ENCODE measurements at regions not wholly inside any gene's neighbourhood (a gene's known extent, or its start where the extent isn't known, plus 50 kb on each side); places are given as distances from the start of the nearest gene placed in this dataset.

GRCh38 chr6:103723438-103724322 lies 1136.0 kb downstream of the HACE1 start:
- Histone ChIP-seq H3K27me3 (ENCODE audit: control insufficient read depth in 1 of 2, insufficient read depth in 1 of 2, low read length in 2 of 2) (no peaks in the 10 kb centered on the region), H2AFZ (ENCODE audit: low read depth, low read length) (no peak overlapping the region), H3K9ac (ENCODE audit: low read length) (no peak overlapping the region), H3K27ac (ENCODE audit: low read length, poor library complexity, severe bottlenecking) (no peak overlapping the region), H3K79me1 (replicated peaks; ENCODE audit: low read length, poor library complexity, severe bottlenecking) (no peaks in the 10 kb centered on the region), H2BK120ac (ENCODE audit: low read depth, low read length) (no peak overlapping the region), H2BK5ac (ENCODE audit: low read depth, low read length, poor library complexity, severe bottlenecking) (no peak overlapping the region), H3K14ac (ENCODE audit: low read length in 2 of 2) (no peak overlapping the region), H2BK15ac (ENCODE audit: low read depth, poor library complexity, severe bottlenecking) (no peak overlapping the region), H3K9me3 (ENCODE audit: control insufficient read depth, low read length) (no peaks in the 10 kb centered on the region), H3K23ac (ENCODE audit: low read length in 2 of 2) (no peak overlapping the region), H3K4me2 (ENCODE audit: low read length, poor library complexity, severe bottlenecking) (no peak overlapping the region), H3K36me3 (ENCODE audit: control insufficient read depth in 1 of 2, insufficient read depth in 2 of 2, low read depth in 1 of 2, low read length in 2 of 2) (no peaks in the 10 kb centered on the region), H4K8ac (ENCODE audit: low read length) (no peak overlapping the region), H3K4ac (ENCODE audit: low read depth in 1 of 2, low read length in 2 of 2) (no peak overlapping the region), H3K18ac (ENCODE audit: low read depth in 1 of 2, low read length in 2 of 2) (no peak overlapping the region), H3K4me1 (ENCODE audit: control insufficient read depth, insufficient read depth, low read depth, low read length) (no peaks in the 10 kb centered on the region), H3K4me3 (ENCODE audit: insufficient read depth in 1 of 2, low read depth in 1 of 2, low read length in 2 of 2) (no peak overlapping the region), H4K91ac (ENCODE audit: low read length) (no peak overlapping the region), H2AK5ac (ENCODE audit: low read length, severe bottlenecking) (no peak overlapping the region), H2BK12ac (ENCODE audit: low read length in 2 of 2) (no peak overlapping the region)
- DNase-seq, result no peak

GRCh38 chr6:103722683-103723082 lies 1137.0 kb downstream of the HACE1 start:
- Histone ChIP-seq H2BK15ac (ENCODE audit: low read depth, poor library complexity, severe bottlenecking) (no peak overlapping the region), H3K18ac (ENCODE audit: low read depth in 1 of 2, low read length in 2 of 2) (no peak overlapping the region), H3K4me3 (ENCODE audit: insufficient read depth in 1 of 2, low read depth in 1 of 2, low read length in 2 of 2) (no peak overlapping the region), H2AFZ (ENCODE audit: low read depth, low read length) (no peak overlapping the region), H3K27ac (ENCODE audit: low read length, poor library complexity, severe bottlenecking) (no peak overlapping the region), H3K4me1 (ENCODE audit: control insufficient read depth, insufficient read depth, low read depth, low read length) (no peaks in the 10 kb centered on the region), H3K36me3 (ENCODE audit: control insufficient read depth in 1 of 2, insufficient read depth in 2 of 2, low read depth in 1 of 2, low read length in 2 of 2) (no peaks in the 10 kb centered on the region), H3K9ac (ENCODE audit: low read length) (no peak overlapping the region), H4K8ac (ENCODE audit: low read length) (no peak overlapping the region), H3K14ac (ENCODE audit: low read length in 2 of 2) (no peak overlapping the region), H3K23ac (ENCODE audit: low read length in 2 of 2) (no peak overlapping the region), H2BK120ac (ENCODE audit: low read depth, low read length) (no peak overlapping the region), H2BK5ac (ENCODE audit: low read depth, low read length, poor library complexity, severe bottlenecking) (no peak overlapping the region), H3K4ac (ENCODE audit: low read depth in 1 of 2, low read length in 2 of 2) (no peak overlapping the region), H2BK12ac (ENCODE audit: low read length in 2 of 2) (no peak overlapping the region), H2AK5ac (ENCODE audit: low read length, severe bottlenecking) (no peak overlapping the region), H4K91ac (ENCODE audit: low read length) (no peak overlapping the region), H3K9me3 (ENCODE audit: control insufficient read depth, low read length) (no peaks in the 10 kb centered on the region), H3K79me1 (replicated peaks; ENCODE audit: low read length, poor library complexity, severe bottlenecking) (no peaks in the 10 kb centered on the region), H3K4me2 (ENCODE audit: low read length, poor library complexity, severe bottlenecking) (no peak overlapping the region), H3K27me3 (ENCODE audit: control insufficient read depth in 1 of 2, insufficient read depth in 1 of 2, low read length in 2 of 2) (no peaks in the 10 kb centered on the region)
- DNase-seq, result peak; percentile 29
- 29% methylated on average over 1 of the region's 1 CpG for WGBS

- Histone ChIP-seq H4K8ac (ENCODE audit: low read length) (no peak overlapping the region), H3K14ac (ENCODE audit: low read length in 2 of 2) (no peak overlapping the region), H2AK5ac (ENCODE audit: low read length, severe bottlenecking) (no peak overlapping the region), H3K4ac (ENCODE audit: low read depth in 1 of 2, low read length in 2 of 2) (no peak overlapping the region), H3K36me3 (ENCODE audit: control insufficient read depth in 1 of 2, insufficient read depth in 2 of 2, low read depth in 1 of 2, low read length in 2 of 2) (no peaks in the 10 kb centered on the region), H2BK120ac (ENCODE audit: low read depth, low read length) (no peak overlapping the region), H3K4me3 (ENCODE audit: insufficient read depth in 1 of 2, low read depth in 1 of 2, low read length in 2 of 2) (no peak overlapping the region), H3K9me3 (ENCODE audit: control insufficient read depth, low read length) (no peaks in the 10 kb centered on the region), H3K27me3 (ENCODE audit: control insufficient read depth in 1 of 2, insufficient read depth in 1 of 2, low read length in 2 of 2) (no peaks in the 10 kb centered on the region), H4K91ac (ENCODE audit: low read length) (no peak overlapping the region), H2BK5ac (ENCODE audit: low read depth, low read length, poor library complexity, severe bottlenecking) (no peak overlapping the region), H3K18ac (ENCODE audit: low read depth in 1 of 2, low read length in 2 of 2) (no peak overlapping the region), H2AFZ (ENCODE audit: low read depth, low read length) (no peak overlapping the region), H3K27ac (ENCODE audit: low read length, poor library complexity, severe bottlenecking) (no peak overlapping the region), H3K23ac (ENCODE audit: low read length in 2 of 2) (no peak overlapping the region), H2BK15ac (ENCODE audit: low read depth, poor library complexity, severe bottlenecking) (no peak overlapping the region), H3K79me1 (replicated peaks; ENCODE audit: low read length, poor library complexity, severe bottlenecking) (no peaks in the 10 kb centered on the region), H3K9ac (ENCODE audit: low read length) (no peak overlapping the region), H2BK12ac (ENCODE audit: low read length in 2 of 2) (no peak overlapping the region), H3K4me2 (ENCODE audit: low read length, poor library complexity, severe bottlenecking) (no peak overlapping the region), H3K4me1 (ENCODE audit: control insufficient read depth, insufficient read depth, low read depth, low read length) (no peaks in the 10 kb centered on the region)
- no peak for DNase-seq
- WGBS, result no CpG with 5 or more reads among the region's 2 CpGs
Measured at GRCh38 chr6:103721923-103722322, 1137.8 kb downstream of the HACE1 start.

DNA sequence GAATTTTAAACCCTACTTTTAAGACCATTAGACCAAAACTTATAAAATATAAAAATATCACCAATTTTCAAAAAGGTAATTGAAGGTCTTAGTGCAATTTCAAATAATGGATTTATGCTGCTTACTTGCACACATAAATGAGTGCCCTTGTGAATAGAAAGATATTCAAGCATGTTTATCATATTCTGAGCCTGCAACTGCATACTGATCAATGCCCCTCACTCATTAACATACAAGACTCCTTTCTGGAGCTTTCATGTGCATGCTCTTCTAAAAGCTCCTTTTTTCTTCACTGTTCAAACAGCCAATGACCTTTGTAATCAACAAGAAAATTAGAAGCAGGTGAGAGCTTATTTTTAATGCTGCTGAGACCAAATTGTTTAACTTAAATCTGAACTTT lies 1139.3 kb downstream of the HACE1 start:
- no peak overlapping the region for H2AFZ ChIP-seq (ENCODE audit: low read depth, low read length)
- no peaks in the 10 kb centered on the region for H3K79me1 ChIP-seq (replicated peaks; ENCODE audit: low read length, poor library complexity, severe bottlenecking)
- no peak overlapping the region for H3K4me2 ChIP-seq (ENCODE audit: low read length, poor library complexity, severe bottlenecking)
- no peak overlapping the region for H3K9ac ChIP-seq (ENCODE audit: low read length)
- H3K4ac ChIP-seq (ENCODE audit: low read depth in 1 of 2, low read length in 2 of 2), result no peak overlapping the region
- H2BK12ac ChIP-seq (ENCODE audit: low read length in 2 of 2), result no peak overlapping the region
- no peaks in the 10 kb centered on the region for H3K4me1 ChIP-seq (ENCODE audit: control insufficient read depth, insufficient read depth, low read depth, low read length)
- H3K27ac ChIP-seq (ENCODE audit: low read length, poor library complexity, severe bottlenecking), result no peak overlapping the region
- no peak overlapping the region for H3K23ac ChIP-seq (ENCODE audit: low read length in 2 of 2)
- H2AK5ac ChIP-seq (ENCODE audit: low read length, severe bottlenecking), result no peak overlapping the region
- DNase-seq, result no peak
- no peak overlapping the region for H4K91ac ChIP-seq (ENCODE audit: low read length)
- H3K14ac ChIP-seq (ENCODE audit: low read length in 2 of 2), result no peak overlapping the region
- H2BK5ac ChIP-seq (ENCODE audit: low read depth, low read length, poor library complexity, severe bottlenecking), result no peak overlapping the region
- H3K4me3 ChIP-seq (ENCODE audit: insufficient read depth in 1 of 2, low read depth in 1 of 2, low read length in 2 of 2), result no peak overlapping the region
- H3K36me3 ChIP-seq (ENCODE audit: control insufficient read depth in 1 of 2, insufficient read depth in 2 of 2, low read depth in 1 of 2, low read length in 2 of 2), result no peaks in the 10 kb centered on the region
- no peak overlapping the region for H2BK120ac ChIP-seq (ENCODE audit: low read depth, low read length)
- no peak overlapping the region for H3K18ac ChIP-seq (ENCODE audit: low read depth in 1 of 2, low read length in 2 of 2)
- no peak overlapping the region for H4K8ac ChIP-seq (ENCODE audit: low read length)
- no peak overlapping the region for H2BK15ac ChIP-seq (ENCODE audit: low read depth, poor library complexity, severe bottlenecking)
- H3K9me3 ChIP-seq (ENCODE audit: control insufficient read depth, low read length), result no peaks in the 10 kb centered on the region
- no peaks in the 10 kb centered on the region for H3K27me3 ChIP-seq (ENCODE audit: control insufficient read depth in 1 of 2, insufficient read depth in 1 of 2, low read length in 2 of 2)

Measured in mesenchymal stem cell (in vitro differentiated cells and primary cell).